ENCODE measurements at regions not wholly inside any gene's neighbourhood (a gene's known extent, or its start where the extent isn't known, plus 50 kb on each side); places are given as distances from the start of the nearest gene placed in this dataset.

DNA sequence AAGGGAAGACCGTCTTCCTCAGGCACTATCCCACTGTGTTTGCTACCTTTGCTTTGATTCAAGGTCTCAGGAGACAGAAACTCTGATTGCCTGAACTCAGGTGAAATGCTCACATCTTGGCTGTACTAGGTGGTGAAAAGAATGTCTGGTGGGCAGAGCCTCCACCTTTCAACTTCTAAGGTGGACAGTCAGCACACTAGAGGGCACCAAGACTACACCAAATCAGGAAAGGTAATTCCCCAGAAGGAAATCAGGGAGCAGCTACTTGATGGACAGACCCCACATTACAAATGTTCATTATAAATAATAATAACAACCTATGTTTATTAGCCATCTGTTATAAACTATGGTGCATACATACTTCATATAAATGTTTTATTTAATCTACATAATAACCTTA, 220.9 kb downstream of the ATG4C start:
- Histone ChIP-seq H3K4me3 (no peak overlapping the region), H3K4me1 (replicated peaks) (no peaks in the 10 kb centered on the region), H3K27me3 (replicated peaks; ENCODE audit: insufficient read depth) (no peaks in the 10 kb centered on the region), H3K9me3 (no peaks in the 10 kb centered on the region), H3K27ac (no peak overlapping the region), H3K36me3 (no peaks in the 10 kb centered on the region)
- TF ChIP-seq, protein P1, sequence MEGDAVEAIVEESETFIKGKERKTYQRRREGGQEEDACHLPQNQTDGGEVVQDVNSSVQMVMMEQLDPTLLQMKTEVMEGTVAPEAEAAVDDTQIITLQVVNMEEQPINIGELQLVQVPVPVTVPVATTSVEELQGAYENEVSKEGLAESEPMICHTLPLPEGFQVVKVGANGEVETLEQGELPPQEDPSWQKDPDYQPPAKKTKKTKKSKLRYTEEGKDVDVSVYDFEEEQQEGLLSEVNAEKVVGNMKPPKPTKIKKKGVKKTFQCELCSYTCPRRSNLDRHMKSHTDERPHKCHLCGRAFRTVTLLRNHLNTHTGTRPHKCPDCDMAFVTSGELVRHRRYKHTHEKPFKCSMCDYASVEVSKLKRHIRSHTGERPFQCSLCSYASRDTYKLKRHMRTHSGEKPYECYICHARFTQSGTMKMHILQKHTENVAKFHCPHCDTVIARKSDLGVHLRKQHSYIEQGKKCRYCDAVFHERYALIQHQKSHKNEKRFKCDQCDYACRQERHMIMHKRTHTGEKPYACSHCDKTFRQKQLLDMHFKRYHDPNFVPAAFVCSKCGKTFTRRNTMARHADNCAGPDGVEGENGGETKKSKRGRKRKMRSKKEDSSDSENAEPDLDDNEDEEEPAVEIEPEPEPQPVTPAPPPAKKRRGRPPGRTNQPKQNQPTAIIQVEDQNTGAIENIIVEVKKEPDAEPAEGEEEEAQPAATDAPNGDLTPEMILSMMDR (IDR thresholded peaks at IDR 0.05): no peak
- no peak for TF ChIP-seq POLR2A (IDR thresholded peaks at IDR 0.05)
- TF ChIP-seq POLR2AphosphoS5 (IDR thresholded peaks at IDR 0.05): no peak
- intact Hi-C loops (cut with DNase I): no loop called here
- WGBS: 64% methylated on average over 1 of the region's 1 CpG
- no peak for DNase-seq (ENCODE audit: low spot score)

DNA sequence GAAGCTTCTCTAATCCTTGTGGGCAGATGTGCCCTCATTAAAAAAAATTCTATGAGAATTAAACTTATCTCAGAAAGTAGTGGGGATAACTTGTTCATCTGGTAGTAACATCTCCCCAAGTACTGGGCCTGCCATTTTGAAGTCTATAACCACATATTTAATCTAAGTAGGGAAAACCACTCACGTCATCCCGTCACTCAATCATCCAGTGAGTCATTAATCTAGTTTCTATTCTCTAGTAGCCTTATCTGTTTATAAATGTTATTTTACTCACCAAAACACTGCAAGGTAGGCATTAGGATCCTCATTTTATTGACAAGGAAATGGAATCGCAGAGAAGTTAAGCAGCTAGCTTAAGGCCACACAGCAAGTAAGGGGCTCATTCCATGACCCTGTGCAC, 221.9 kb downstream of the ATG4C start:
- H3K9me3 ChIP-seq: no peaks in the 10 kb centered on the region
- DNase-seq (ENCODE audit: low spot score): no peak
- H3K27me3 ChIP-seq (replicated peaks; ENCODE audit: insufficient read depth): no peaks in the 10 kb centered on the region
- intact Hi-C loops (cut with DNase I): no loop called here
- no peaks in the 10 kb centered on the region for H3K36me3 ChIP-seq
- no peaks in the 10 kb centered on the region for H3K4me1 ChIP-seq (replicated peaks)
- no peak overlapping the region for H3K27ac ChIP-seq
- 97% methylated on average over 3 of the region's 3 CpGs for WGBS
- H3K4me3 ChIP-seq: no peak overlapping the region
- TF ChIP-seq POLR2A (IDR thresholded peaks at IDR 0.05): no peak
- no peak for TF ChIP-seq POLR2AphosphoS5 (IDR thresholded peaks at IDR 0.05)
- TF ChIP-seq, protein P1 (IDR thresholded peaks at IDR 0.05): no peak

DNA sequence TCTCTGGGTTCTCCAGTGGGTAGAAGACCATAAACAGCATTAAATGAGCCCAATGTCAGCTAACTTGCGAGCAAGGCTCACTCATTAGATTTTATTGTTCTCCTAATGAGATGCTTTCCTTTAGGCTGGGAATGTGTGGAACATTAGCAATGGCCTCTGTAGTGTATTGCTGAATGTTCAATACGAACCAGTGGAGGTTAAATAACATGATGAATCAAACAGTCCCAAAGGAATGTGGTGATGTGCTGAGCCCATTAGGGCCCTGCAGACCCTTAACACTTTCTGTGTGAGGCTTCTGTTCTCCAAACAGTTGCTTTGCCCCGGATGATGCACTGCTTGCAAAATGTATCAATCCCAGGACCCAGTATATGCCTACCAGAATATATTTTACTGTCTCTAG, 225.5 kb downstream of the ATG4C start:
- Histone ChIP-seq H3K4me1 (replicated peaks) (peaks cover 3% of the 10 kb centered on the region), H3K36me3 (no peaks in the 10 kb centered on the region), H3K27ac (no peak overlapping the region), H3K27me3 (replicated peaks; ENCODE audit: insufficient read depth) (no peaks in the 10 kb centered on the region), H3K9me3 (no peaks in the 10 kb centered on the region), H3K4me3 (no peak overlapping the region)
- no peak for DNase-seq (ENCODE audit: low spot score)
- TF ChIP-seq, protein P1 (IDR thresholded peaks at IDR 0.05): no peak
- TF ChIP-seq POLR2A (IDR thresholded peaks at IDR 0.05): no peak
- TF ChIP-seq POLR2AphosphoS5 (IDR thresholded peaks at IDR 0.05): no peak
- intact Hi-C loops (cut with DNase I): no loop called here
- 91% methylated on average over 3 of the region's 3 CpGs for WGBS

DNA sequence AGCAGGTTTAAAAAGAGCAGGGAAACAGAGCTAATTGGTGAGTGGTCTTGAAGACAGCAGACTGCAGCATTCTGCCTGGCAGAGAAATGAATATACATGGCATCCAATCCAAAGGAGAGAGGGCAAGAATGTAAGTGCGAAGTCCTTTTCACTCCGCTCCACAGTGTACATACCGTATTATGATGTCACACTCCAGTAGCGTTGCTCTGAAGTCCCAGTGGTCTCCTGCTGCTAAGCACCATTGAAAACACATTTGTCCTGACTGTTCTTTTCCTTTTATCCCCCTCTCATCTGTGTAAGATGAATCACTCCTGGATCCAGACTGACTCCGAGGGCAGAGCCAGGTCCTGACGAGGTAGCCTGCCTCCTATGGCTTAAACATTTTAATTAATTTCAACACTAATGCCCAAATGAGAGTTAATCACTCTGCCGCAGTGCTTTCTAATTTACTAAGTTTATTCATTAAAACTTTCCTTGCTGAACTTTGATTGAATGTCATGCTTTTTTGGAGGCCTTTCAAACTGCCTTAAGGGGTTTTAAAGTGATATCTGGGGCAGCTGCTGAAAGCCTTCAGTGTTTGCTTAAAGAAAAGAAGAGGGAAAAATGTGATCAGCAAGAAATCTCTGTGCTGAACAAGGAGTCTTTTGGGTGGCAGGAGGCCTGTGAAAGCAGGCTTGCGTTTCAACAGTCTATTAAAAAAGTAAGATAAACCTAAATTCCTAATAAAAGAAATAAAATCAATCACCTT, 227.2 kb downstream of the ATG4C start:
- Histone ChIP-seq H3K36me3 (no peaks in the 10 kb centered on the region), H3K4me3 (no peak overlapping the region), H3K9me3 (no peaks in the 10 kb centered on the region), H3K27me3 (replicated peaks; ENCODE audit: insufficient read depth) (peaks cover 3% of the 10 kb centered on the region), H3K4me1 (replicated peaks) (peaks cover 3% of the 10 kb centered on the region), H3K27ac (no peak overlapping the region)
- WGBS: 52% methylated on average over 8 of the region's 8 CpGs
- DNase-seq (ENCODE audit: low spot score): no peak
- TF ChIP-seq POLR2A (IDR thresholded peaks at IDR 0.05): no peak
- TF ChIP-seq, protein P1 (IDR thresholded peaks at IDR 0.05): no peak
- no peak for TF ChIP-seq POLR2AphosphoS5 (IDR thresholded peaks at IDR 0.05)
- intact Hi-C loops (cut with DNase I): no loop called here

DNA sequence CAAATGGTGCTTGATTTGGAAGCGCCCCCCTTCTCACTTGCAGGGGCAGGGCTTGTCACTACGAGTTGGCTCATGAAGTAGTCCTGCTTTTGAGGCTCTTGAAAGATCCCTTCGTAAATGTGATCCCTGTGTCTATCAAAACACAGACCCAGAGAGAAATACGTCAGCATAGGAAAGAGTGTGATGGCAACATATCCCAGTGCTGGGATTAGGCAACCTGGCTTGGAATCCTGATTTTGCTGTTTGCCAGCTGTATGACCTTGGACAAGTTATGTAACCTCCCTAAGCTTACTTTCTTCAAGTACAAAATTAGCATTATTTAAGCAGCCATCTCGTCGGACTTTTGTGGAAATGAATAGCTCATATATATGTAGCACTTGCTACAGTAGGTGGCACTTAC, 228.4 kb downstream of the ATG4C start:
- intact Hi-C loops (cut with DNase I): no loop called here
- no peaks in the 10 kb centered on the region for H3K9me3 ChIP-seq
- peaks cover 5% of the 10 kb centered on the region for H3K27me3 ChIP-seq (replicated peaks; ENCODE audit: insufficient read depth)
- 56% methylated on average over 6 of the region's 6 CpGs for WGBS
- no peaks in the 10 kb centered on the region for H3K36me3 ChIP-seq
- H3K27ac ChIP-seq: no peak overlapping the region
- no peak overlapping the region for H3K4me3 ChIP-seq
- peaks cover 3% of the 10 kb centered on the region for H3K4me1 ChIP-seq (replicated peaks)
- TF ChIP-seq, protein P1 (IDR thresholded peaks at IDR 0.05): no peak
- DNase-seq (ENCODE audit: low spot score): no peak

All from prostate gland (tissue), 2 donors.